Caki2 (cell line): ENCODE measurements at regions not wholly inside any gene's neighbourhood (a gene's known extent, or its start where the extent isn't known, plus 50 kb on each side); places are given as distances from the start of the nearest gene placed in this dataset.
"Not testable (repeated sequence)": the region's sequence is repeated elsewhere in the genome, so short reads cannot be mapped to it uniquely, and the experiment has no call there.

Source experiments
- DNase-seq: peaks from one replicate; pipeline ENCODE4 v3.0.0-alpha.2; 2015; ENCODE audit warnings: low read depth
- in situ Hi-C: cut with HindIII; loops from 2 replicates; pipeline ENCODE4 v1.10.0; 2016; ENCODE audit warnings: low sequenced_read_pairs, low pct_unique_long_range_greater_than_20kb, mixed read lengths

DNA sequence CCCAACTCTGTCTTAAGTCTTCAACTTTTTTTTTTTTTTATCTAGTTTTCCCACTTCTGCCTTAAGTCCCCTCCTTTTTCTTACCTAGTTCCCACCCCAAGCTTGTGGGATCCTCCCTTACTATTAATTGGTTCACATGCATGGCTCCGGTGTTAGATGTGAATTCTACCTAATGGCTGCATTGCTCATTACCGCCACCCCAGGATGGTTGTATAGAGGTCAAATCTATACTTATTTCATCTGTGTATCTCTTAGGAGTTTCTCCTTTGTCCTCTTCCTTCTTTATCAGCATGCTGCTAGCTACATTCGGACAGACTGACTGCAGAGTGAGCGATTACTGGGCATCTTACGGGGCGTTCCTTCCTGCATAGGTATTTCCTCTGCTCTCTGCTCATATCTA lies 605.7 kb upstream of the GRM7 start:
- in situ Hi-C loops: no loop called here
- DNase-seq: no peak

- in situ Hi-C loops: no loop called here
These were observed 600.2 kb upstream of the GRM7 start for GRCh38 chr3:6260551-6261191.

DNA sequence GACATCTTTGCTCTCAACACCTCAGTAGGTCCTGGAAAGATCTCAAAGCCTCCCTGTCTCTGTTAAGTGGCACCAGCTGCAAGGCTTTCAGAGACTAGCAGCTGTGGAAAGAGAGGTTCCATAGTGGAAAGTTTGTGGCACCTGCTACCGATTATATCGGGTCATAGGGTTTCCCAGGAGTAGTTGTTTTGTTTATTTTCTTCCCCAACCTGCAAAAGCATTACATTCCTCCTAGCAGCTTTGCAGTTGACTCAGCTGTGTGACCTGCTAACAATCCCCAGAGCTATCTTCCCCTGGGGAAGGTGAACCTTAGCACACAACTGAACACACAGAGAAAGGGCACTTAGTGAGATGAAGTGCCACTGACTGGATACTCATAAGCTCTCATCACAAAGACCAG lies 598.9 kb upstream of the GRM7 start:
- no peak for DNase-seq
- in situ Hi-C loops: no loop called here

More at GRCh38 chr3:6260551-6261191, 600.2 kb upstream of the GRM7 start:
- no peak for DNase-seq

DNA sequence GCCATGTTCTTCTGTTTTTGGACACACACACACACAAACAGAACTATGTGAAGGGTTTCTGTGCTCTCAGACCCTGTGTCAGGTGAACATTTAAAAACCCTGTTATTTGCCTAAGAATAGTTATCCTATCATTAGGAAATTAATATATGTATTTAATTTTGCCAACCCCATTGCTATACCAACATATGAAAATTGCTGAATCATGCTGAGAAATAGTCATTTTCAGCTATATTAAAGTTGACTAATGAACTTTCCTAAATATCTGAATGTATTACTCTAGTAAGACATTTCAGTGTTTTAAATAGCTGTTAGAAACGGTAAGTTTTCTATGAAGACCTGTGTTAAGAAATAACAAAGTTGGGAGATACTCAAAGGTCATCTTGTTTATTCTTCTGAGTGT lies 596.9 kb upstream of the GRM7 start:
- DNase-seq: no peak
- in situ Hi-C loops: no loop called here

DNA sequence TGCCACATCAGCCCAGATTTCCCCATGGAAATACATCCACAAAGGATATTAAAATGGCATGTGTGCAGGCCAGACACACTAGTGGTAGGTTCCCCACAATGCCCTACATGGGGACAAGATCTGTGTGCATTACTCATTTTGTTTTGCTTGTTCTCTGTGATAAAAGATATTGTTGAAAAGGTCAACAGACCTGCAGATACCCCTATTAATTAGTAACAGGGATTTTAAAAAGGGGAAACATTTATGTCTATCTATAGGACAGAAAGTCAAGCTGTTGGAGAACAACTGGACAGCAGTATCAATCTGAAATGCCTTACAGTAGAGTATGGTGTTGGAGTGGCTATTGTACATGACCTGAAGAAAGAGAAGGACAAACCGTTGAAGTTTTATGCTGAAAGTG lies 596.0 kb upstream of the GRM7 start:
- in situ Hi-C loops: no loop called here
- no peak for DNase-seq

DNA sequence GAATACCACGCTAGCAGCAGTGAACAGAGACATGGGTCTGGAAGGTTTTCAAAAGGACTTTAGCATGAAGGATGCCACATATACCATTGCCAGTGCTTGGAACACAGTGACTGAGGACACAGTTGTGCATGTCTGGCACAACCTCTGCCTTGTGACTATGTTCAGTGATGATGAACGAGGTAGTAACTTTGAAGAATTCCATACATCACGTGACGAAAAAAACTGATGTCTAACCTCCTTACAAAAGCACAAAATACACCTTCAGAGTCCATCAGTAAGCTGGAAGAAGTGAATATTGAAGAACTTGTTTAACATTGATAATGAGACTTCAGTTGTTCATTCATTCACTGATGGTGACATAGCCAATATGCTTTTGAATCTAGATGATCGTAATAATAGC lies 594.8 kb upstream of the GRM7 start:
- in situ Hi-C loops: no loop called here
- no peak for DNase-seq

- in situ Hi-C loops: no loop called here
- no peak for DNase-seq
These were observed 587.0 kb upstream of the GRM7 start for GRCh38 chr3:6273878-6274277.

GRCh38 chr3:6281662-6282061 lies 579.3 kb upstream of the GRM7 start:
- DNase-seq: no peak
- in situ Hi-C loops: no loop called here

DNA sequence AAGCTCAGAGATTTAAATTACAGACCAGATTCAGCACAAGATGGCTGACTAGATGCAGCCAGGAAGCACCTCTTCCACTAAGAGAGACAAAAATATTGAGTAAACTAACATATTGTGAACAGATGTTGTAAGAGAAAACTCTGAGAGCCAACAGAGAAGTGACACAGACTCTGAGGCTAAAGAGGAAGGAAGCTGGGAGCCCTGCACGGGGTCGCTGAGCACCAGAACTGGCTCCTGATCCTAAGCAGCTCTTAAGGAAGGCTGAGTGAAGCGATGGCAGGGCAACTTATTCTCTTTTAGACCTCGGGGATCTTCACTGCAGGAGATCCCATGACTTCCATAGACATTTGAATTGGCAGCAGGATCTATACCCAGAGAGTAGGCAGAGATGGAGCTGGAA lies 578.0 kb upstream of the GRM7 start:
- in situ Hi-C loops: no loop called here

DNA sequence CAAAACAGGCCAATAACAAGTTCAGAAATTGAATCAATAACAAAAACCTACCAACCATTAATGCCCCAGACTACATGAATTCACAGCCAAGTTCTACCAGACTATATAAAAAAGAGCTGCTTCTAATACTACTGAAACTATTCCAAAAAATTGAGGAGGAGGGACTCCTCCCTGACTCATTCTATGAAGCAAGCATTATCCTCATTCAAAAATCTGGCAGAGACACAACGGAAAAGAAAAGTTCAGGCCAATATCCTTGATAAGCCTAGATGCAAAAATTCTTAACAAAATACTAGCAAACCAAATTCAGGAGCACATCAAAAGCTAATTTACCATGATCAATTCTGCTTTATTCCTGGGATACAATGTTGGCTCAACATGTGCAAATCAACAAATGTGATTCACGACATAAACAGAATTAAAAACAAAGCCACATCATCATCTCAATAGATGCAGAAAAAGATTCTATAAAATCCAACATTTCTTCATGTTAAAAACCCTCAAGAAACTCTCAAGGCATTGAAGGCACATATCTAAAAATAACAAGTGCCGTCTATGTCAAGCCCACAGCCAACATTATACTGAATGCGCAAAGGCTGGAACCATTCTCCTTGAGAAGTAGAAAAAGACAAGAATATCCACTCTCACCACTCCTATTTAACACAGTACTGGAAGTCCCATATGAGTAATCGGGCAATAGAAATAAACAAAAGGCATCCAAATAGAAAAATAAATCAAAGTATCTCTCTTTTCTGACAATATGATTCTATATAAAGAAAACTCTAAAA lies 573.6 kb upstream of the GRM7 start:
- no peak for DNase-seq
- in situ Hi-C loops: no loop called here

More for the DNA sequence above, 578.0 kb upstream of the GRM7 start:
- DNase-seq: no peak

GRCh38 chr3:6301626-6302025 lies 559.3 kb upstream of the GRM7 start:
- no peak for DNase-seq
- in situ Hi-C loops: no loop called here

DNA sequence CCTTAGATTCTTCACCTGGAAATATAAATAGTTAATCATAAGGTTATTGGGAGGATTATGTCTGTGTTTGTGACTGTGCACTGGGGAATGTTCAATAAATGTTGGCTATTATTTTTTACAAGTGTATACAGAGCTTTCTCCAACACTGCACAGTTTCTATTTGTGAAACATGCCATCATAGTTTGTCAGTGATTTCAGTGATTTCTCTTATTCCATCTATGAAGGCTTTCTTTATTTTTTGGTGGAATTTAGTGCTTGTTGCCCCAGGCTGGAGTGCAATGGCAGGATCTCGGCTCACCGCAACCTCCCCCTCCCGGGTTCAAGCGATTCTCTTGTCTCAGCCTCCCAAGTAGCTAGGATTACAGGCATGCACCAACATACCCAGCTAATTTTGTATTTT lies 545.0 kb upstream of the GRM7 start:
- in situ Hi-C loops: no loop called here
- no peak for DNase-seq

DNA sequence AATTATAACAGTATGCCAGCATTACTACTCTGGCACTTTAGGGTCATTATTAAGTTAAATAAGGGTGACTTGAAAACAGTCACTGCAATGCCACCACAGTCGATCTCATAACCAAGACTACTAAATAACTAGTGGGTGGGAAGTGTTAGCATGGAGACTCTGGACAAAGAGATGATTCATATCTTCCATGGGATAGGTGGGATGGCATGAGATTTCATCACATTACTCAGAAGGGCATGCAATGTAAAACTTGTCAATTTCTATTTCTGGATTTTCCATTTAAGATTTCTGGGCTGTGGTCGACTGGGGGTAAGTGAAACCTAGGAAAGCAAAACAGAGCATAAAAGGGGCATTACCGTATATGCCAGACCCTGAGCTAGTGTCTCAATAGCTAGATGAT lies 538.9 kb upstream of the GRM7 start:
- in situ Hi-C loops: no loop called here
- DNase-seq: no peak

- in situ Hi-C loops: no loop called here
- no peak for DNase-seq
These were observed 534.1 kb upstream of the GRM7 start for GRCh38 chr3:6326771-6327170.

DNA sequence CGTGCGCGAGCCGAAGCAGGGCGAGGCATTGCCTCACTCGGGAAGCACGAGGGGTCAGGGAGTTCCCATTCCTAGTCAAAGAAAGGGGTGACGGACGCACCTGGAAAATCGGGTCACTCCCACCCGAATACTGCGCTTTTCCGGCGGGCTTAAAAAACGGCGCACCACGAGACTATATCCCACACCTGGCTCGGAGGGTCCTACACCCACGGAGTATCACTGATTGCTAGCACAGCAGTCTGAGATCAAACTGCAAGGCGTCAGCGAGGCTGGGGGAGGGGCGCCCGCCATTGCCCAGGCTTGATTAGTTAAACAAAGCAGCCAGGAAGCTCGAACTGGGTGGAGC lies 520.0 kb upstream of the GRM7 start:
- in situ Hi-C loops, DNase-seq: not testable (repeated sequence)

- in situ Hi-C loops: no loop called here
- DNase-seq: no peak
These were observed 509.2 kb upstream of the GRM7 start for GRCh38 chr3:6351752-6352151.

DNA sequence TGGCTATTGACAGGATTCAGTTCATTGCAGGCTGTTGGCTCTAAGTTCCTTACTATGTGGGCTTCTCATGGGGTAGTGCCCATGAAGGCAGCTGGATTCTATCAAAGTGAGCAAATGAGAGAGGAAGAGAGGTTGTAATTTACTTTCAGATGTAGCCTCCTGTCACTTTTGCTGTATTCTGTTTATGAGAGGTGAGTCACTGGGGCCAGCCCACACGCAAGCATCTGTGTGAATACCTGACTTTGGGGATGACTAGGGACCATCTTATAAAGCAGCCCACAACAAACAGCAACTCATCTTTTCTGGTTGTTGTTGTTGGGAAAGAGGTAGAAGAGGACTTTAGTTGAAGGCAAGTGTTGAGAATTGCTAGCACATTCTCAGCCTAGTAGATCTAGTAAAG lies 506.3 kb upstream of the GRM7 start:
- no peak for DNase-seq
- in situ Hi-C loops: no loop called here

DNA sequence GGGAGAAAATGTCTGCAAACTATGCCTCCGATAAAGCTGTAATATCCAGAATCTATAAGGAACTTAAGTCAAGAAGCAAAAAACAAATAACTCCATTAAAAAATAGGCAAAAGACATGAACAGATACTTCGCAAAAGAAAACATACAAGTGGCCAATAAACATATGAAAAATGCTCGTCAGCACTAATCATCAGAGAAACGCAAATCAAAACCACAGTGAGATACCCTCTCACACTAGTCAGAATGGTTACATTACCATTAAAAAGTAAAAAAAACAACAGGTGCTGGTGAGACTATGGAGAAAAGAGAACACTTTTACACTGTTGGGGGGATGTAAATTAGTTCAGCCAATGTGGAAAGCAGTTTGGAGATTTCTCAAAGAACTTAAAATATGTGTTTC lies 498.5 kb upstream of the GRM7 start:
- in situ Hi-C loops: no loop called here
- no peak for DNase-seq

- no peak for DNase-seq
- in situ Hi-C loops: no loop called here
These were observed 493.7 kb upstream of the GRM7 start for GRCh38 chr3:6367171-6367570.

DNA sequence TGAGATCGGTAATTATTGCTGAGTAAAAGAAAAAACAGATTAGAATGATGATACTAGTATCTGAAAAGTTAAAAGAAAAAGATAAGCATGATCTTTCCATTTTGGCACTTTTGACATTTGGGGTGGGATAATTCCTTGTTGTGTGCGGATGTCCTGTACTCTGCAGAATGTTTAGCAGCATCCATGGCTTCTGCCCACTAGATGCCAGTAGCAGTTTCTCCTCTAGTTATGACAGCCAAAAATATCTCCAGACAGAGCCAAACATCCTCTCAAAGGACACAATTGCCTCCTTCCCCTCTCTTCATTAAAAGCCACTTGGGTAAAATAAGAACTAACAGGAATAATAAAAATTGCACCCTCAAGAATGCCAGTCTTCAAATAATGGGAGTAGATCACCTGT lies 468.8 kb upstream of the GRM7 start:
- DNase-seq: no peak
- in situ Hi-C loops: no loop called here
